HepG2 (cell line): ENCODE measurements at regions not wholly inside any gene's neighbourhood (a gene's known extent, or its start where the extent isn't known, plus 50 kb on each side); places are given as distances from the start of the nearest gene placed in this dataset.

Experiments used
- ATAC-seq: fragments of 200-7000 bp; cut with Tn5 transposase; 3 replicates; pipeline ENCODE4 v1.9.1; 2020; ENCODE audit warnings: mild to moderate bottlenecking, moderate library complexity
- BruUV-seq: library from RNA; stranded (reverse); fragments of 400-500 nt; replicated peaks from 2 replicates; lab custom pipeline; 2021; lab: Mats Ljungman, UMichigan
- CTCF ChIA-PET: fragments of 300-600 bp; formaldehyde crosslinking; extraction: SDS; loops from one replicate; lab custom pipeline; 2021; ENCODE audit warnings: low total read pairs, inconsistent platforms, low intra/inter-chr PET ratio; lab: Yijun Ruan, JAX
- POLR2A ChIA-PET: fragments of 350-600 bp; sonication (Branson Sonifier 250); formaldehyde crosslinking; loops from one replicate; lab custom pipeline; 2020; ENCODE audit warnings: antibody characterized with exemption, inconsistent platforms; lab: Yijun Ruan, JAX
- DNase-seq: peaks from one replicate; pipeline ENCODE4 v3.0.0-alpha.2; 2015; ENCODE audit warnings: low spot score
- FAIRE-seq: peaks from 3 replicates; lab custom pipeline; 2011; peaks lifted over from hg19 to GRCh38; lab: Jason Lieb, UNC
- H2AFZ ChIP-seq: one replicate; pipeline ENCODE4 v1.6.1; 2011; ENCODE audit warnings: low read length, inconsistent platforms
- H3K27ac ChIP-seq: fragments of 300-600 bp; 3 replicates; pipeline ENCODE4 v1.8.0; 2011; ENCODE audit warnings: mixed run types, mild to moderate bottlenecking, mixed read lengths, low read length, inconsistent platforms; ENCODE audit not compliant: insufficient read depth; ENCODE audit errors: extremely low read length
- H3K27me3 ChIP-seq, 2 experiments: fragments of 200-600 bp in 1 of 2; 2 replicates in 1 of 2; 3 replicates in 1 of 2; pipeline versions ENCODE4 v1.6.0 to v1.8.0; 2011; ENCODE audit warnings: low read length in 2 of 2, mild to moderate bottlenecking in 2 of 2, moderate library complexity in 2 of 2, inconsistent platforms in 1 of 2; ENCODE audit not compliant: insufficient read depth in 2 of 2, control insufficient read depth in 1 of 2
- H3K36me3 ChIP-seq, 2 experiments: fragments of 200-600 bp in 1 of 2; replicated peaks in 1 of 2; 2 replicates in 1 of 2; 3 replicates in 1 of 2; pipeline versions ENCODE4 v1.5.1 to v1.8.0; 2011; ENCODE audit warnings: low read length in 2 of 2, inconsistent platforms in 1 of 2; ENCODE audit not compliant: insufficient read depth in 2 of 2, control insufficient read depth in 1 of 2
- H3K4me1 ChIP-seq: 2 replicates; pipeline ENCODE4 v1.5.1; 2012; ENCODE audit warnings: low read length, inconsistent platforms; ENCODE audit not compliant: insufficient read depth
- H3K4me2 ChIP-seq: 2 replicates; pipeline ENCODE4 v1.6.0; 2011; ENCODE audit warnings: low read depth, low read length, inconsistent platforms
- H3K4me3 ChIP-seq, 3 experiments: fragments of 200-600 bp in 1 of 3; sonication (generic), shearing (Covaris generic) in 1 of 3; replicated peaks in 1 of 3; 2 replicates each; pipeline ENCODE4 v1.5.1; 2011 to 2016; ENCODE audit warnings: low read length in 3 of 3, inconsistent platforms in 2 of 3, low read depth in 2 of 3, mild to moderate bottlenecking in 2 of 3, control low read depth in 1 of 3, mixed read lengths in 1 of 3; ENCODE audit not compliant: insufficient read depth in 1 of 3
- H3K79me2 ChIP-seq: one replicate; pipeline ENCODE4 v1.6.1; 2011; ENCODE audit warnings: low read length, inconsistent platforms; ENCODE audit not compliant: insufficient read depth
- H3K9ac ChIP-seq: 2 replicates; pipeline ENCODE4 v1.6.0; 2011; ENCODE audit warnings: mild to moderate bottlenecking, low read depth, low read length, inconsistent platforms; ENCODE audit not compliant: insufficient read depth
- H3K9me3 ChIP-seq: 2 replicates; pipeline ENCODE4 v1.5.1; 2012; ENCODE audit warnings: mild to moderate bottlenecking, low read length
- H4K20me1 ChIP-seq: 2 replicates; pipeline ENCODE4 v1.6.0; 2011; ENCODE audit warnings: inconsistent platforms, mild to moderate bottlenecking, low read length, moderate library complexity; ENCODE audit not compliant: insufficient read depth
- ARID2 ChIP-seq: sonication (generic); formaldehyde crosslinking; IDR thresholded peaks from 2 replicates; pipeline ENCODE4 v1.8.1; 2022; ENCODE audit warnings: mild to moderate bottlenecking, missing genetic modification reagents, borderline replicate concordance
- ATF7-NPFF ChIP-seq: sonication (generic); formaldehyde crosslinking; IDR thresholded peaks from 2 replicates; pipeline ENCODE4 v1.8.1; 2023; ENCODE audit warnings: mild to moderate bottlenecking, low read depth, missing genetic modification reagents, moderate library complexity
- DBP ChIP-seq: sonication (generic); formaldehyde crosslinking; IDR thresholded peaks from 2 replicates; pipeline ENCODE4 v1.4.0; 2020; ENCODE audit warnings: missing genetic modification reagents; ENCODE audit errors: not compliant biosample characterization
- ISL2 ChIP-seq: sonication (generic); formaldehyde crosslinking; IDR thresholded peaks from 2 replicates; pipeline ENCODE4 v1.5.0; 2020; ENCODE audit warnings: missing genetic modification reagents
- JUND ChIP-seq: sonication (generic); formaldehyde crosslinking; IDR thresholded peaks from 2 replicates; pipeline ENCODE4 v1.8.0; 2022; ENCODE audit warnings: mild to moderate bottlenecking, missing genetic modification reagents
- NFAT5 ChIP-seq: sonication (generic); formaldehyde crosslinking; IDR thresholded peaks from 2 replicates; pipeline ENCODE4 v1.4.0; 2020; ENCODE audit warnings: missing genetic modification reagents
- RXRB ChIP-seq: IDR thresholded peaks from 2 replicates; pipeline ENCODE4 v1.6.1; 2016; ENCODE audit warnings: borderline replicate concordance, missing genetic modification reagents, missing compliant biosample characterization
- SETDB1 ChIP-seq: sonication (generic); formaldehyde crosslinking; IDR thresholded peaks from 2 replicates; pipeline ENCODE4 v1.5.1; 2020; ENCODE audit warnings: missing genetic modification reagents, mild to moderate bottlenecking, borderline replicate concordance
- SP2 ChIP-seq: sonication (generic); formaldehyde crosslinking; IDR thresholded peaks from 2 replicates; pipeline ENCODE4 v1.5.1; 2020; ENCODE audit warnings: mild to moderate bottlenecking, missing genetic modification reagents
- U2AF1 ChIP-seq: fragments of 200-400 bp; formaldehyde crosslinking; optimal IDR thresholded peaks from 2 replicates; pipeline ENCODE3; 2017; ENCODE audit warnings: mild to moderate bottlenecking, low read depth, low read length
- U2AF2 ChIP-seq: fragments of 200-400 bp; formaldehyde crosslinking; IDR thresholded peaks from 2 replicates; pipeline ENCODE4 v1.6.1; 2017; ENCODE audit warnings: low read depth, mild to moderate bottlenecking, low read length
- ZBED4 ChIP-seq: sonication (generic); formaldehyde crosslinking; IDR thresholded peaks from 2 replicates; pipeline ENCODE4 v1.4.0; 2020; ENCODE audit warnings: missing genetic modification reagents, borderline replicate concordance
- ZKSCAN5 ChIP-seq: sonication (generic); formaldehyde crosslinking; IDR thresholded peaks from 2 replicates; pipeline ENCODE4 v1.5.1; 2020; ENCODE audit warnings: mild to moderate bottlenecking, missing genetic modification reagents
- ZNF333 ChIP-seq: sonication (generic); formaldehyde crosslinking; IDR thresholded peaks from 2 replicates; pipeline ENCODE4 v1.4.0; 2020; ENCODE audit warnings: mild to moderate bottlenecking, missing genetic modification reagents, borderline replicate concordance
- ZNF629 ChIP-seq: sonication (generic); formaldehyde crosslinking; conservative IDR thresholded peaks from 2 replicates; pipeline ENCODE4 v1.5.0; 2020; ENCODE audit warnings: missing genetic modification reagents
- ZNF678 ChIP-seq: sonication (generic); formaldehyde crosslinking; IDR thresholded peaks from 2 replicates; pipeline ENCODE4 v1.4.0; 2020; ENCODE audit warnings: mild to moderate bottlenecking, missing genetic modification reagents
- ZNF879 ChIP-seq: sonication (generic); formaldehyde crosslinking; IDR thresholded peaks from 2 replicates; pipeline ENCODE4 v1.8.1; 2023; ENCODE audit warnings: missing genetic modification reagents
- WGBS: methylation state at CpG from one replicate; pipeline ENCODE4 v1.1.6; 2017; ENCODE audit warnings: low lambda C conversion rate; 5-methylcytosine and 5-hydroxymethylcytosine counted together
- in situ Hi-C: cut with HindIII; loops from 2 replicates; pipeline ENCODE4 v1.10.0; 2017; ENCODE audit warnings: low pct_unique_long_range_greater_than_20kb; ENCODE audit not compliant: extremely low pct_ligation_motif_present
- intact Hi-C: fragments of 100-400 bp; cut with micrococcal nuclease; formaldehyde crosslinking; loops from one replicate; pipeline ENCODE4 v1.10.0; 2022; ENCODE audit not compliant: unreplicated experiment

GRCh38 chr4:104188301-104188700 lies 306.4 kb downstream of the CXXC4 start:
- WGBS: 0% methylated on average over 1 of the region's 1 CpG
- Histone ChIP-seq H4K20me1 (no peaks in the 10 kb centered on the region), H3K9me3 (no peaks in the 10 kb centered on the region), H3K27me3 (no peaks in the 10 kb centered on the region), H3K4me2 (no peak overlapping the region), H3K4me3 (no peak overlapping the region), H3K4me1 (no peaks in the 10 kb centered on the region), H3K27ac (no peak overlapping the region), H3K79me2 (no peaks in the 10 kb centered on the region), H3K36me3 (no peaks in the 10 kb centered on the region), H2AFZ (no peak overlapping the region), H3K9ac (no peak overlapping the region)
- intact Hi-C loops (no loop called here), in situ Hi-C loops (no loop called here)
- ChIA-PET POLR2A (no interaction called here), CTCF (no interaction called here)
- BruUV-seq: no TSS peak
- FAIRE-seq: no peak
- ATAC-seq: no peak
- no peak for DNase-seq
- TF ChIP-seq ATF7-NPFF (CRISPR knock-in tag) (no peak), JUND (no peak), ZNF629 (no peak), ZNF879 (CRISPR knock-in tag) (no peak), U2AF2 (no peak), ISL2 (CRISPR knock-in tag) (no peak), U2AF1 (no peak), SETDB1 (CRISPR knock-in tag) (no peak), NFAT5 (CRISPR knock-in tag) (no peak), ARID2 (CRISPR knock-in tag) (no peak), RXRB (CRISPR knock-in tag) (no peak), SP2 (CRISPR knock-in tag) (no peak), ZBED4 (no peak), DBP (no peak), ZNF333 (CRISPR knock-in tag) (no peak), ZKSCAN5 (no peak), ZNF678 (CRISPR knock-in tag) (no peak)
